GM12878 (cell line): ENCODE measurements at regions not wholly inside any gene's neighbourhood (a gene's known extent, or its start where the extent isn't known, plus 50 kb on each side); places are given as distances from the start of the nearest gene placed in this dataset.

Experiments
- ATAC-seq: fragments of 200-7000 bp; cut with Tn5 transposase; 3 replicates; pipeline ENCODE4 v1.9.1; 2020; ENCODE audit warnings: mild to moderate bottlenecking, moderate library complexity
- BruUV-seq: library from RNA; stranded (reverse); fragments of 400-500 nt; replicated peaks from 2 replicates; lab custom pipeline; 2021; lab: Mats Ljungman, UMichigan
- CTCF ChIA-PET: fragments of 300-600 bp; sonication (Branson Sonifier 250); formaldehyde crosslinking; extraction: SDS; loops from one replicate; lab custom pipeline; 2021; ENCODE audit warnings: inconsistent platforms; lab: Yijun Ruan, JAX
- POLR2A ChIA-PET: fragments of 350-600 bp; formaldehyde crosslinking; extraction: SDS; loops from one replicate; lab custom pipeline; 2021; ENCODE audit warnings: inconsistent platforms; lab: Charles Lee
- RAD21 ChIA-PET: fragments of 300-600 bp; sonication (Branson Sonifier 250); formaldehyde crosslinking; loops from one replicate; lab custom pipeline; 2023; ENCODE audit warnings: antibody characterized with exemption; ENCODE audit not compliant: unreplicated experiment; lab: Charles Lee
- SMC1A ChIA-PET: fragments of 300-600 bp; sonication (Branson Sonifier 250); formaldehyde crosslinking; loops from one replicate; lab custom pipeline; 2023; ENCODE audit not compliant: unreplicated experiment, uncharacterized antibody; lab: Charles Lee
- DNase-seq: peaks from one replicate; pipeline ENCODE4 v3.0.0-alpha.2; 2011; ENCODE audit warnings: low read depth, low spot score
- FAIRE-seq: peaks from 3 replicates; lab custom pipeline; 2011; peaks lifted over from hg19 to GRCh38; lab: Jason Lieb, UNC
- H2AFZ ChIP-seq: 2 replicates; pipeline ENCODE4 v1.6.0; 2011; ENCODE audit warnings: low read depth, low read length, control low read depth; ENCODE audit not compliant: control insufficient read depth
- H3K27ac ChIP-seq: 2 replicates; pipeline ENCODE4 v1.5.1; 2011; ENCODE audit warnings: control low read depth; ENCODE audit not compliant: control insufficient read depth, insufficient read depth
- H3K27me3 ChIP-seq, 2 experiments: replicated peaks in 1 of 2; 2 replicates each; pipeline versions ENCODE4 v1.6.0 to v1.6.1; 2011; ENCODE audit warnings: low read length in 1 of 2; ENCODE audit not compliant: control insufficient read depth in 2 of 2, insufficient read depth in 2 of 2
- H3K36me3 ChIP-seq, 2 experiments: 2 replicates each; pipeline ENCODE4 v1.5.1; 2011; ENCODE audit warnings: low read length in 1 of 2; ENCODE audit not compliant: control insufficient read depth in 2 of 2, insufficient read depth in 2 of 2
- H3K4me1 ChIP-seq: 2 replicates; pipeline ENCODE4 v1.6.1; 2011; ENCODE audit warnings: mild to moderate bottlenecking, low read length, moderate library complexity, mixed read lengths; ENCODE audit not compliant: control insufficient read depth, insufficient read depth
- H3K4me2 ChIP-seq: 2 replicates; pipeline ENCODE4 v1.6.0; 2011; ENCODE audit warnings: control low read depth; ENCODE audit not compliant: control insufficient read depth, insufficient read depth
- H3K4me3 ChIP-seq: fragments of 200-600 bp; sonication (generic); 2 replicates; pipeline ENCODE4 v1.5.1; 2016
- H3K79me2 ChIP-seq: 2 replicates; pipeline ENCODE4 v1.6.0; 2011; ENCODE audit warnings: low read length; ENCODE audit not compliant: control insufficient read depth, insufficient read depth
- H3K9ac ChIP-seq: 2 replicates; pipeline ENCODE4 v1.8.0; 2011; ENCODE audit warnings: low read length, control low read depth, mixed read lengths; ENCODE audit not compliant: control insufficient read depth, insufficient read depth
- H3K9me3 ChIP-seq: replicated peaks from 3 replicates; pipeline ENCODE4 v1.5.1; 2011; ENCODE audit warnings: mild to moderate bottlenecking, low read length; ENCODE audit not compliant: control insufficient read depth, insufficient read depth
- H4K20me1 ChIP-seq: 2 replicates; pipeline ENCODE4 v1.6.0; 2011; ENCODE audit not compliant: control insufficient read depth, insufficient read depth
- CBFB ChIP-seq: IDR thresholded peaks from 2 replicates; pipeline ENCODE4 v1.6.1; 2016; ENCODE audit warnings: antibody characterized with exemption, low read depth
- CREM ChIP-seq: IDR thresholded peaks from 2 replicates; pipeline ENCODE4 v1.6.1; 2014; ENCODE audit warnings: antibody characterized with exemption, low read depth
- E2F8 ChIP-seq: fragments of 450-650 bp; IDR thresholded peaks from 2 replicates; pipeline ENCODE4 v1.6.1; 2018; ENCODE audit warnings: mild to moderate bottlenecking, low read depth, moderate library complexity; ENCODE audit not compliant: partially characterized antibody
- EED ChIP-seq: sonication (generic); IDR thresholded peaks from 2 replicates; pipeline ENCODE4 v1.6.1; 2016; ENCODE audit warnings: antibody characterized with exemption, low read depth
- HCFC1 ChIP-seq: fragments of 150-350 bp; IDR thresholded peaks from 2 replicates; pipeline ENCODE4 v1.6.1; 2014; ENCODE audit warnings: low read length
- HDAC2 ChIP-seq: fragments of 200-600 bp; sonication (generic); IDR thresholded peaks from 2 replicates; pipeline ENCODE4 v1.6.1; 2017
- PKNOX1 ChIP-seq: fragments of 450-650 bp; IDR thresholded peaks from 2 replicates; pipeline ENCODE4 v1.6.1; 2016; ENCODE audit warnings: mild to moderate bottlenecking
- SMAD1 ChIP-seq: fragments of 450-650 bp; IDR thresholded peaks from 2 replicates; pipeline ENCODE4 v1.6.1; 2018; ENCODE audit warnings: mild to moderate bottlenecking, low read depth; ENCODE audit not compliant: partially characterized antibody
- SMAD5 ChIP-seq: IDR thresholded peaks from 2 replicates; pipeline ENCODE4 v1.6.1; 2016; ENCODE audit warnings: antibody characterized with exemption, low read depth
- SREBF2 ChIP-seq: IDR thresholded peaks from 2 replicates; pipeline ENCODE4 v1.6.1; 2012; ENCODE audit warnings: mild to moderate bottlenecking, low read length
- TCF12 ChIP-seq: IDR thresholded peaks from 2 replicates; pipeline ENCODE4 v1.6.1; 2011; ENCODE audit warnings: low read depth, mild to moderate bottlenecking, low read length
- WGBS: methylation state at CpG from one replicate; pipeline ENCODE4 v1.1.6; 2016; ENCODE audit warnings: low lambda C conversion rate; ENCODE audit not compliant: insufficient replicate concordance, insufficient coverage; ENCODE audit errors: missing lambda C conversion rate; 5-methylcytosine and 5-hydroxymethylcytosine counted together
- in situ Hi-C: fragments of 300-500 bp; cut with MboI; formaldehyde crosslinking; loops from 9 replicates; pipeline ENCODE4 v1.14.3; 2018; ENCODE audit warnings: mixed read lengths
- intact Hi-C: fragments of 100-400 bp; cut with micrococcal nuclease; formaldehyde crosslinking; loops from one replicate; pipeline ENCODE4 v1.14.2; 2022; ENCODE audit not compliant: unreplicated experiment
- TF ChIP-seq, protein P1 (sequence below): fragments of 450-650 bp; IDR thresholded peaks from 2 replicates; pipeline ENCODE4 v1.6.1; 2017; ENCODE audit warnings: low read depth, mild to moderate bottlenecking, moderate library complexity
- TF ChIP-seq, protein P2 (sequence below): fragments of 450-650 bp; IDR thresholded peaks from 2 replicates; pipeline ENCODE4 v1.6.1; 2017; ENCODE audit warnings: borderline replicate concordance
- TF ChIP-seq, protein P3 (sequence below): fragments of 450-650 bp; IDR thresholded peaks from 2 replicates; pipeline ENCODE4 v1.6.1; 2017; ENCODE audit warnings: mild to moderate bottlenecking

DNA sequence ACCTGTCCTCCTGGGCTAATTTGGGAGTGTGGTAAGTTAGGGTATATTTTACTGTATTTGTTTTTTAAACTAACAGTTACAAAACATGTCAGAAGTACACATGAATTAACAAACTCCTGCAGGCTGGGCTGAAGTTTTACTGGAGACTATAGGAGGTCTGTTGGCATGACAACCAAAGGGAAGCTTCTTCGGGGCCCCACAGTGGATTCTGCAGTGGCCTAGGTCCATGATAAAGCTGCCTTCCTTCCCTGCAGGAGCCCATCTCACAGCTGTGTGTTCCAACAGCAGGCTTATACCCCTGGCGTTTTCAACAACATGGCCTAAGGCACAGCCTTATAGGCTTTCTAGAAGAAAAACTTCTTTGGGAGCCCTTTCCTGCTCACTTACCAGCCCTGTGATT, 128.0 kb upstream of the SETBP1 start:
- Histone ChIP-seq H2AFZ (no peak overlapping the region), H4K20me1 (no peaks in the 10 kb centered on the region), H3K79me2 (no peaks in the 10 kb centered on the region), H3K4me2 (no peak overlapping the region), H3K4me1 (0 out of 2 replicates have a peak, but pooled peaks cover 3% of the 10 kb centered on the region), H3K9ac (no peak overlapping the region), H3K36me3 (no peaks in the 10 kb centered on the region), H3K27ac (no peak overlapping the region), H3K27me3 (no peaks in the 10 kb centered on the region; a peak in 1 of 4 replicates), H3K4me3 (no peak overlapping the region), H3K9me3 (no peaks in the 10 kb centered on the region)
- FAIRE-seq (no peak), DNase-seq (no peak), ATAC-seq (no peak)
- 36% methylated on average over 2 of the region's 2 CpGs for WGBS
- CTCF ChIA-PET = no interaction called here
- in situ Hi-C loops = no loop called here
- SMC1A ChIA-PET = no interaction called here
- POLR2A ChIA-PET = no interaction called here
- TF ChIP-seq SREBF2 (no peak), CBFB (no peak), CREM (no peak), SMAD1 (no peak), EED (no peak), HCFC1 (no peak), PKNOX1 (no peak), E2F8 (no peak), HDAC2 (no peak), SMAD5 (no peak), TCF12 (no peak)
- TF ChIP-seq, protein P1, sequence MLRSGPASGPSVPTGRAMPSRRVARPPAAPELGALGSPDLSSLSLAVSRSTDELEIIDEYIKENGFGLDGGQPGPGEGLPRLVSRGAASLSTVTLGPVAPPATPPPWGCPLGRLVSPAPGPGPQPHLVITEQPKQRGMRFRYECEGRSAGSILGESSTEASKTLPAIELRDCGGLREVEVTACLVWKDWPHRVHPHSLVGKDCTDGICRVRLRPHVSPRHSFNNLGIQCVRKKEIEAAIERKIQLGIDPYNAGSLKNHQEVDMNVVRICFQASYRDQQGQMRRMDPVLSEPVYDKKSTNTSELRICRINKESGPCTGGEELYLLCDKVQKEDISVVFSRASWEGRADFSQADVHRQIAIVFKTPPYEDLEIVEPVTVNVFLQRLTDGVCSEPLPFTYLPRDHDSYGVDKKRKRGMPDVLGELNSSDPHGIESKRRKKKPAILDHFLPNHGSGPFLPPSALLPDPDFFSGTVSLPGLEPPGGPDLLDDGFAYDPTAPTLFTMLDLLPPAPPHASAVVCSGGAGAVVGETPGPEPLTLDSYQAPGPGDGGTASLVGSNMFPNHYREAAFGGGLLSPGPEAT = no peak
- TF ChIP-seq, protein P2, sequence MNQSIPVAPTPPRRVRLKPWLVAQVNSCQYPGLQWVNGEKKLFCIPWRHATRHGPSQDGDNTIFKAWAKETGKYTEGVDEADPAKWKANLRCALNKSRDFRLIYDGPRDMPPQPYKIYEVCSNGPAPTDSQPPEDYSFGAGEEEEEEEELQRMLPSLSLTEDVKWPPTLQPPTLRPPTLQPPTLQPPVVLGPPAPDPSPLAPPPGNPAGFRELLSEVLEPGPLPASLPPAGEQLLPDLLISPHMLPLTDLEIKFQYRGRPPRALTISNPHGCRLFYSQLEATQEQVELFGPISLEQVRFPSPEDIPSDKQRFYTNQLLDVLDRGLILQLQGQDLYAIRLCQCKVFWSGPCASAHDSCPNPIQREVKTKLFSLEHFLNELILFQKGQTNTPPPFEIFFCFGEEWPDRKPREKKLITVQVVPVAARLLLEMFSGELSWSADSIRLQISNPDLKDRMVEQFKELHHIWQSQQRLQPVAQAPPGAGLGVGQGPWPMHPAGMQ = no peak
- TF ChIP-seq, protein P3, sequence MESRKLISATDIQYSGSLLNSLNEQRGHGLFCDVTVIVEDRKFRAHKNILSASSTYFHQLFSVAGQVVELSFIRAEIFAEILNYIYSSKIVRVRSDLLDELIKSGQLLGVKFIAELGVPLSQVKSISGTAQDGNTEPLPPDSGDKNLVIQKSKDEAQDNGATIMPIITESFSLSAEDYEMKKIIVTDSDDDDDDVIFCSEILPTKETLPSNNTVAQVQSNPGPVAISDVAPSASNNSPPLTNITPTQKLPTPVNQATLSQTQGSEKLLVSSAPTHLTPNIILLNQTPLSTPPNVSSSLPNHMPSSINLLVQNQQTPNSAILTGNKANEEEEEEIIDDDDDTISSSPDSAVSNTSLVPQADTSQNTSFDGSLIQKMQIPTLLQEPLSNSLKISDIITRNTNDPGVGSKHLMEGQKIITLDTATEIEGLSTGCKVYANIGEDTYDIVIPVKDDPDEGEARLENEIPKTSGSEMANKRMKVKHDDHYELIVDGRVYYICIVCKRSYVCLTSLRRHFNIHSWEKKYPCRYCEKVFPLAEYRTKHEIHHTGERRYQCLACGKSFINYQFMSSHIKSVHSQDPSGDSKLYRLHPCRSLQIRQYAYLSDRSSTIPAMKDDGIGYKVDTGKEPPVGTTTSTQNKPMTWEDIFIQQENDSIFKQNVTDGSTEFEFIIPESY = no peak
- RAD21 ChIA-PET = no interaction called here
- intact Hi-C loops = no loop called here
- BruUV-seq = no TSS peak
